GM12878 (cell line): ENCODE measurements at regions not wholly inside any gene's neighbourhood (a gene's known extent, or its start where the extent isn't known, plus 50 kb on each side); places are given as distances from the start of the nearest gene placed in this dataset.

Source experiments
- ATAC-seq: fragments of 200-7000 bp; cut with Tn5 transposase; 3 replicates; pipeline ENCODE4 v1.9.1; 2020; ENCODE audit warnings: mild to moderate bottlenecking, moderate library complexity
- BruUV-seq: library from RNA; stranded (reverse); fragments of 400-500 nt; replicated peaks from 2 replicates; lab custom pipeline; 2021; lab: Mats Ljungman, UMichigan
- CTCF ChIA-PET: fragments of 300-600 bp; sonication (Branson Sonifier 250); formaldehyde crosslinking; extraction: SDS; loops from one replicate; lab custom pipeline; 2021; ENCODE audit warnings: inconsistent platforms; lab: Yijun Ruan, JAX
- POLR2A ChIA-PET: fragments of 350-600 bp; formaldehyde crosslinking; extraction: SDS; loops from one replicate; lab custom pipeline; 2021; ENCODE audit warnings: inconsistent platforms; lab: Charles Lee
- RAD21 ChIA-PET: fragments of 300-600 bp; sonication (Branson Sonifier 250); formaldehyde crosslinking; loops from one replicate; lab custom pipeline; 2023; ENCODE audit warnings: antibody characterized with exemption; ENCODE audit not compliant: unreplicated experiment; lab: Charles Lee
- SMC1A ChIA-PET: fragments of 300-600 bp; sonication (Branson Sonifier 250); formaldehyde crosslinking; loops from one replicate; lab custom pipeline; 2023; ENCODE audit not compliant: unreplicated experiment, uncharacterized antibody; lab: Charles Lee
- DNase-seq: peaks from one replicate; pipeline ENCODE4 v3.0.0-alpha.2; 2011; ENCODE audit warnings: low read depth, low spot score
- FAIRE-seq: peaks from 3 replicates; lab custom pipeline; 2011; peaks lifted over from hg19 to GRCh38; lab: Jason Lieb, UNC
- H2AFZ ChIP-seq: 2 replicates; pipeline ENCODE4 v1.6.0; 2011; ENCODE audit warnings: low read depth, low read length, control low read depth; ENCODE audit not compliant: control insufficient read depth
- H3K27ac ChIP-seq: 2 replicates; pipeline ENCODE4 v1.5.1; 2011; ENCODE audit warnings: control low read depth; ENCODE audit not compliant: control insufficient read depth, insufficient read depth
- H3K27me3 ChIP-seq, 2 experiments: replicated peaks in 1 of 2; 2 replicates each; pipeline versions ENCODE4 v1.6.0 to v1.6.1; 2011; ENCODE audit warnings: low read length in 1 of 2; ENCODE audit not compliant: control insufficient read depth in 2 of 2, insufficient read depth in 2 of 2
- H3K36me3 ChIP-seq, 2 experiments: 2 replicates each; pipeline ENCODE4 v1.5.1; 2011; ENCODE audit warnings: low read length in 1 of 2; ENCODE audit not compliant: control insufficient read depth in 2 of 2, insufficient read depth in 2 of 2
- H3K4me1 ChIP-seq: 2 replicates; pipeline ENCODE4 v1.6.1; 2011; ENCODE audit warnings: mild to moderate bottlenecking, low read length, moderate library complexity, mixed read lengths; ENCODE audit not compliant: control insufficient read depth, insufficient read depth
- H3K4me2 ChIP-seq: 2 replicates; pipeline ENCODE4 v1.6.0; 2011; ENCODE audit warnings: control low read depth; ENCODE audit not compliant: control insufficient read depth, insufficient read depth
- H3K4me3 ChIP-seq: fragments of 200-600 bp; sonication (generic); 2 replicates; pipeline ENCODE4 v1.5.1; 2016
- H3K79me2 ChIP-seq: 2 replicates; pipeline ENCODE4 v1.6.0; 2011; ENCODE audit warnings: low read length; ENCODE audit not compliant: control insufficient read depth, insufficient read depth
- H3K9ac ChIP-seq: 2 replicates; pipeline ENCODE4 v1.8.0; 2011; ENCODE audit warnings: low read length, control low read depth, mixed read lengths; ENCODE audit not compliant: control insufficient read depth, insufficient read depth
- H3K9me3 ChIP-seq: replicated peaks from 3 replicates; pipeline ENCODE4 v1.5.1; 2011; ENCODE audit warnings: mild to moderate bottlenecking, low read length; ENCODE audit not compliant: control insufficient read depth, insufficient read depth
- H4K20me1 ChIP-seq: 2 replicates; pipeline ENCODE4 v1.6.0; 2011; ENCODE audit not compliant: control insufficient read depth, insufficient read depth
- BRCA1 ChIP-seq: IDR thresholded peaks from 2 replicates; pipeline ENCODE4 v1.6.1; 2011; ENCODE audit warnings: low read depth, low read length, improper control_type of control experiment
- FOS ChIP-seq: IDR thresholded peaks from 3 replicates; pipeline ENCODE4 v1.6.1; 2011; ENCODE audit warnings: borderline replicate concordance; ENCODE audit not compliant: insufficient read length; ENCODE audit errors: extremely low read depth
- RAD51 ChIP-seq: fragments of 450-650 bp; IDR thresholded peaks from 2 replicates; pipeline ENCODE4 v1.6.1; 2016; ENCODE audit warnings: moderate library complexity, mild to moderate bottlenecking, inconsistent platforms
- RUNX3 ChIP-seq: IDR thresholded peaks from 2 replicates; pipeline ENCODE4 v1.6.1; 2012; ENCODE audit warnings: low read length, inconsistent platforms
- ZNF687 ChIP-seq: fragments of 450-650 bp; IDR thresholded peaks from 2 replicates; pipeline ENCODE4 v1.6.1; 2017; ENCODE audit warnings: mild to moderate bottlenecking, moderate library complexity
- WGBS: methylation state at CpG from one replicate; pipeline ENCODE4 v1.1.6; 2016; ENCODE audit warnings: low lambda C conversion rate; ENCODE audit not compliant: insufficient replicate concordance, insufficient coverage; ENCODE audit errors: missing lambda C conversion rate; 5-methylcytosine and 5-hydroxymethylcytosine counted together
- in situ Hi-C: fragments of 300-500 bp; cut with MboI; formaldehyde crosslinking; loops from 9 replicates; pipeline ENCODE4 v1.14.3; 2018; ENCODE audit warnings: mixed read lengths
- intact Hi-C: fragments of 100-400 bp; cut with micrococcal nuclease; formaldehyde crosslinking; loops from one replicate; pipeline ENCODE4 v1.14.2; 2022; ENCODE audit not compliant: unreplicated experiment

DNA sequence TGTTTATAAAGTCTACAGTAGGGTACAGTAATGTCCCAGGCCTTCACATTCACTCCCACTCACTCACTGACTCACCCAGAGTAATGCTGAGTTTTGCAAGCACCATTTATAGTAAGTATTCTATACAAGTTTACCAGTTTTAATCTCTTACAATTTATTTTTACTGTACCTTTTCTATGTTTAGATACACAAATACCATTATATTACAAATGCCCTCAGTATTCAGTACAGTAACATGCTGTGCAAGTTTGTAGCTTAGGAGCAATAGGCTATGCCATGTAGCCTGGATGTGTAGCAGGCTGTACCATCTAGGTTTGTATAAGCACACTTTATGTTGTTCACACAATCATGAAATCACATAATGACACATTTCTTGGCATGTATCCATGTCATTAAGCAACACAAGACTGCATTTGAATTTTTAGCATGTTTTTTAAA lies 673.6 kb downstream of the CD109 start:
- no TSS peak for BruUV-seq
- no peaks in the 10 kb centered on the region for H3K79me2 ChIP-seq
- POLR2A ChIA-PET: no interaction called here
- no peak overlapping the region for H3K27ac ChIP-seq
- no peak overlapping the region for H3K9ac ChIP-seq
- intact Hi-C loops: no loop called here
- no peak for DNase-seq
- H3K27me3 ChIP-seq: no peaks in the 10 kb centered on the region
- in situ Hi-C loops: no loop called here
- H2AFZ ChIP-seq: no peak overlapping the region
- ATAC-seq: no peak
- no peaks in the 10 kb centered on the region for H4K20me1 ChIP-seq
- H3K4me2 ChIP-seq: no peak overlapping the region
- RAD21 ChIA-PET: no interaction called here
- no peaks in the 10 kb centered on the region for H3K4me1 ChIP-seq
- FAIRE-seq: no peak
- no peaks in the 10 kb centered on the region for H3K9me3 ChIP-seq
- TF ChIP-seq RAD51 (no peak), FOS (no peak), RUNX3 (no peak), ZNF687 (no peak)
- CTCF ChIA-PET: no interaction called here
- no peak overlapping the region for H3K4me3 ChIP-seq
- no peaks in the 10 kb centered on the region for H3K36me3 ChIP-seq
- SMC1A ChIA-PET: no interaction called here

DNA sequence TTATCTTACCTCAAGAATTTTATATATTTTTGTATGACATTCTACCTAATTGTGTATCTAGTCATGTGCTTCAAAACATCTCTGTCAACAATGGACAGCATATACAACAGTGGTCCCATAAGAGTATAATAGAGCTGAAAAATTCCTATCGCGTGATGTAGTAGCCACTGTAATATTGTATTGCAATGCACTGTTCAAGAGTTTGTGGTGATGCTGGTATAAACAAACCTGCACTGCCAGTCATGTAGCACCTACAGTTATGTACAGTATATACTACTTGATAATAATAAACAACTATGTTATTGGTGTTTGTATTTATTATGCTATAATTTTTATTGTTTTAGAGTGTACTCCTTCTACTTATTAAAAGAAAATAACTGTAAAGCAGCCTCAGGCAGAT lies 672.7 kb downstream of the CD109 start:
- no peaks in the 10 kb centered on the region for H3K4me1 ChIP-seq
- no peak overlapping the region for H2AFZ ChIP-seq
- no peak for DNase-seq
- no peaks in the 10 kb centered on the region for H3K79me2 ChIP-seq
- ChIA-PET CTCF (interaction anchor here (0.6 kb wide), 1 partner anchor 15 kb away, joined by 5 read pairs; no protein-coding TSS in a partner anchor), RAD21 (no interaction called here), SMC1A (no interaction called here)
- H3K27ac ChIP-seq: no peak overlapping the region
- ATAC-seq: no peak
- BruUV-seq: no TSS peak
- no peaks in the 10 kb centered on the region for H3K27me3 ChIP-seq
- intact Hi-C loops: no loop called here
- no peak overlapping the region for H3K9ac ChIP-seq
- H3K4me3 ChIP-seq: no peak overlapping the region
- WGBS: 96% methylated on average over 2 of the region's 2 CpGs
- no peaks in the 10 kb centered on the region for H3K9me3 ChIP-seq
- no peak for TF ChIP-seq BRCA1
- TF ChIP-seq, all 136 proteins: peak for 0
- no peak overlapping the region for H3K4me2 ChIP-seq
- H3K36me3 ChIP-seq: no peaks in the 10 kb centered on the region
- in situ Hi-C loops: no loop called here
- FAIRE-seq: no peak
- POLR2A ChIA-PET: no interaction called here
- H4K20me1 ChIP-seq: no peaks in the 10 kb centered on the region
